ENCODE measurements at regions not wholly inside any gene's neighbourhood (a gene's known extent, or its start where the extent isn't known, plus 50 kb on each side); places are given as distances from the start of the nearest gene placed in this dataset.

DNA sequence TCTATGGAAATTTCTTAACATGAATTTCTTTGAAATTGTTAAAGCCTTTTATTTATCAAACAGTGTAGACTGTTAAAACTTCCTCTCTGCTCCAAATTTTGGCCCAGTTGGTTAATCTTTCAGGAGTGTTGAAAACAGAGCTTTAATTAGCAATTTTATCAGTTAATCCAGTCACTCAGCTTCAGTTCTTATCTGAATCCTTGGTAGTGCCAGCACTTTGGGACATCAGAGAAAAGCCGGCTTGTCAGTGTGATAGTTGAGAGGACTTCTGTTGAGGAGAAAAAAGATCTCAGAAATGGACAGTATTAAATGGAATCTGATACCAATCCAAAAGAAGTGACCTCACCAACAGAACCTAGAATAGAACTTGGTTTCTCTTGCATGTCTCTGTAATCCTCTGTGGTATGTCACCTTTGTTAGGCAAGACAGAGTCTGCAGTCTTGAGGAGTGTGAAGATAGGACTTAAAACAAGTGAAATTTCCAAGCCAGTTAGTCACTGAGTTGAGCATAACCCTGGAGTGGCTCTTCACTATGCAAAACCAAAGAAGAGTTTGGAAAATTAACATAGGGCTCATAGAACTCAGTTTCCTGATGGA, 251.8 kb downstream of the NNT start:
- no peak overlapping the region for H3K4me2 ChIP-seq (ENCODE audit: control insufficient read depth, extremely low read depth, insufficient read depth, low read depth, low read length)
- H3K9me1 ChIP-seq (ENCODE audit: control insufficient read depth, extremely low read depth, insufficient read depth, low read length), result no peaks in the 10 kb centered on the region
- H3K36me3 ChIP-seq (ENCODE audit: control insufficient read depth in 2 of 2, extremely low read depth in 1 of 2, insufficient read depth in 2 of 2, low read length in 2 of 2), result no peaks in the 10 kb centered on the region
- no peak for TF ChIP-seq EZH2 (IDR thresholded peaks at IDR 0.05; ENCODE audit: low read length)
- TF ChIP-seq, protein P1, sequence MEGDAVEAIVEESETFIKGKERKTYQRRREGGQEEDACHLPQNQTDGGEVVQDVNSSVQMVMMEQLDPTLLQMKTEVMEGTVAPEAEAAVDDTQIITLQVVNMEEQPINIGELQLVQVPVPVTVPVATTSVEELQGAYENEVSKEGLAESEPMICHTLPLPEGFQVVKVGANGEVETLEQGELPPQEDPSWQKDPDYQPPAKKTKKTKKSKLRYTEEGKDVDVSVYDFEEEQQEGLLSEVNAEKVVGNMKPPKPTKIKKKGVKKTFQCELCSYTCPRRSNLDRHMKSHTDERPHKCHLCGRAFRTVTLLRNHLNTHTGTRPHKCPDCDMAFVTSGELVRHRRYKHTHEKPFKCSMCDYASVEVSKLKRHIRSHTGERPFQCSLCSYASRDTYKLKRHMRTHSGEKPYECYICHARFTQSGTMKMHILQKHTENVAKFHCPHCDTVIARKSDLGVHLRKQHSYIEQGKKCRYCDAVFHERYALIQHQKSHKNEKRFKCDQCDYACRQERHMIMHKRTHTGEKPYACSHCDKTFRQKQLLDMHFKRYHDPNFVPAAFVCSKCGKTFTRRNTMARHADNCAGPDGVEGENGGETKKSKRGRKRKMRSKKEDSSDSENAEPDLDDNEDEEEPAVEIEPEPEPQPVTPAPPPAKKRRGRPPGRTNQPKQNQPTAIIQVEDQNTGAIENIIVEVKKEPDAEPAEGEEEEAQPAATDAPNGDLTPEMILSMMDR (optimal IDR thresholded peaks at IDR 0.05 in 1 of 3, IDR thresholded peaks at IDR 0.05 in 1 of 3, conservative IDR thresholded peaks at IDR 0.05 in 1 of 3; ENCODE audit: extremely low read depth in 1 of 3, insufficient read depth in 2 of 3, low read length in 3 of 3), result no peak
- dilution Hi-C loops (cut with MboI; ENCODE audit: extremely low pct_ligation_motif_present, low sequenced_read_pairs), result no loop called here
- no peaks in the 10 kb centered on the region for H3K4me1 ChIP-seq (ENCODE audit: control insufficient read depth, extremely low read depth, insufficient read depth, low read length)
- H2AFZ ChIP-seq (ENCODE audit: control insufficient read depth, low read length), result no peak overlapping the region
- DNase-seq (ENCODE audit: low read depth, low spot score), result no peak
- no peak overlapping the region for H3K27ac ChIP-seq (ENCODE audit: control insufficient read depth, insufficient read depth, low read length)
- no peak for FAIRE-seq
- H3K9me3 ChIP-seq (ENCODE audit: control insufficient read depth, low read depth, low read length), result no peaks in the 10 kb centered on the region
- no peaks in the 10 kb centered on the region for H4K20me1 ChIP-seq (ENCODE audit: control insufficient read depth, extremely low read depth, insufficient read depth, low read length)
- no peak overlapping the region for H3K9ac ChIP-seq (ENCODE audit: control insufficient read depth, extremely low read depth, insufficient read depth, low read length)
- no peaks in the 10 kb centered on the region for H3K27me3 ChIP-seq (ENCODE audit: control insufficient read depth, extremely low read depth, insufficient read depth, low read length)
- no peaks in the 10 kb centered on the region for H3K79me2 ChIP-seq (ENCODE audit: control insufficient read depth, insufficient read depth, low read length)
- H3K4me3 ChIP-seq (ENCODE audit: control insufficient read depth in 2 of 3, extremely low read depth in 1 of 3, insufficient read depth in 2 of 3, low read depth in 1 of 3, low read length in 3 of 3), result no peak overlapping the region

DNA sequence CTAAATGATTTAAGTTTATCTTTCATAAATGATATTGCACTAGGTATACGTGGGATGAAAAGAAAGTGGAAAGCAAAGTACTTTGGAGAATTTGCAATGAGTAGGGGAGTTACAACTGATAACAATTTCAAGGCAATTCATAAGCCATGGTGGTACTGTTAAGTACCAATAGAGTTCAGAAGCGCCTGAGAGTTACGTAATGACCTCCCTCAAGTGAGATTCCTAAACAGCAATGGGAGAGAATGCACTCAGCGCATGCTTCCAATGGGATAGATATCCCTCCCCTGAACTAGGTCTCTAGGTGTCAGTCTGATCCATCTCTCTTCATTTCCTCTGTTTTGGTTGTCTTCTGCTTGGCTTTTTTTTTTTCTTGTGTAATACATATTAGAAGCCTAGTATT, 249.3 kb downstream of the NNT start:
- Histone ChIP-seq H3K9me1 (ENCODE audit: control insufficient read depth, extremely low read depth, insufficient read depth, low read length) (no peaks in the 10 kb centered on the region), H3K4me3 (ENCODE audit: control insufficient read depth in 2 of 3, extremely low read depth in 1 of 3, insufficient read depth in 2 of 3, low read depth in 1 of 3, low read length in 3 of 3) (no peak overlapping the region), H3K27me3 (ENCODE audit: control insufficient read depth, extremely low read depth, insufficient read depth, low read length) (no peaks in the 10 kb centered on the region), H3K9me3 (ENCODE audit: control insufficient read depth, low read depth, low read length) (no peaks in the 10 kb centered on the region), H3K4me2 (ENCODE audit: control insufficient read depth, extremely low read depth, insufficient read depth, low read depth, low read length) (no peak overlapping the region), H3K79me2 (ENCODE audit: control insufficient read depth, insufficient read depth, low read length) (no peaks in the 10 kb centered on the region), H4K20me1 (ENCODE audit: control insufficient read depth, extremely low read depth, insufficient read depth, low read length) (no peaks in the 10 kb centered on the region), H2AFZ (ENCODE audit: control insufficient read depth, low read length) (no peak overlapping the region), H3K9ac (ENCODE audit: control insufficient read depth, extremely low read depth, insufficient read depth, low read length) (no peak overlapping the region), H3K4me1 (ENCODE audit: control insufficient read depth, extremely low read depth, insufficient read depth, low read length) (no peaks in the 10 kb centered on the region), H3K36me3 (ENCODE audit: control insufficient read depth in 2 of 2, extremely low read depth in 1 of 2, insufficient read depth in 2 of 2, low read length in 2 of 2) (no peaks in the 10 kb centered on the region), H3K27ac (ENCODE audit: control insufficient read depth, insufficient read depth, low read length) (no peak overlapping the region)
- FAIRE-seq (no peak), DNase-seq (ENCODE audit: low read depth, low spot score) (no peak)
- TF ChIP-seq, protein P1 (optimal IDR thresholded peaks at IDR 0.05 in 1 of 3, IDR thresholded peaks at IDR 0.05 in 1 of 3, conservative IDR thresholded peaks at IDR 0.05 in 1 of 3; ENCODE audit: extremely low read depth in 1 of 3, insufficient read depth in 2 of 3, low read length in 3 of 3), result no peak
- no peak for TF ChIP-seq EZH2 (IDR thresholded peaks at IDR 0.05; ENCODE audit: low read length)
- dilution Hi-C loops (cut with MboI; ENCODE audit: extremely low pct_ligation_motif_present, low sequenced_read_pairs), result no loop called here
